HG03135 (cell line): ENCODE measurements at regions not wholly inside any gene's neighbourhood (a gene's known extent, or its start where the extent isn't known, plus 50 kb on each side); places are given as distances from the start of the nearest gene placed in this dataset.

ENCODE experiments used
- ATAC-seq: cut with Tn5 transposase; IDR thresholded peaks from one replicate; pipeline ENCODE4 v1.9.1; 2021; ENCODE audit warnings: mild to moderate bottlenecking, moderate library complexity; ENCODE audit not compliant: unreplicated experiment

GRCh38 chr10:128461991-128462390, 335.8 kb upstream of the MKI67 start:
- ATAC-seq, result no peak

GRCh38 chr10:128462844-128463243, 336.6 kb upstream of the MKI67 start:
- ATAC-seq, result no peak

- no peak for ATAC-seq
Measured at GRCh38 chr10:128463991-128464760, 338.0 kb upstream of the MKI67 start.

GRCh38 chr10:128465697-128466096, 339.5 kb upstream of the MKI67 start:
- no peak for ATAC-seq

GRCh38 chr10:128466831-128467371, 340.7 kb upstream of the MKI67 start:
- ATAC-seq, result no peak

GRCh38 chr10:128468462-128468861, 342.2 kb upstream of the MKI67 start:
- no peak for ATAC-seq

GRCh38 chr10:128469515-128469914, 343.3 kb upstream of the MKI67 start:
- ATAC-seq, result no peak

GRCh38 chr10:128470321-128470965, 344.2 kb upstream of the MKI67 start:
- no peak for ATAC-seq

GRCh38 chr10:128471151-128471550, 344.9 kb upstream of the MKI67 start:
- no peak for ATAC-seq

- no peak for ATAC-seq
Measured at GRCh38 chr10:128472196-128472595, 346.0 kb upstream of the MKI67 start.

GRCh38 chr10:128473396-128473795, 347.2 kb upstream of the MKI67 start:
- ATAC-seq, result no peak

- no peak for ATAC-seq
Measured at GRCh38 chr10:128473911-128474310, 347.7 kb upstream of the MKI67 start.

GRCh38 chr10:128474571-128474970, 348.3 kb upstream of the MKI67 start:
- ATAC-seq, result no peak

- no peak for ATAC-seq
Measured at GRCh38 chr10:128475686-128476367, 349.6 kb upstream of the MKI67 start.

GRCh38 chr10:128476368-128476725, 350.1 kb upstream of the MKI67 start:
- no peak for ATAC-seq

GRCh38 chr10:128476845-128477244, 350.6 kb upstream of the MKI67 start:
- ATAC-seq, result no peak

GRCh38 chr10:128480601-128481000, 354.4 kb upstream of the MKI67 start:
- ATAC-seq, result no peak

- no peak for ATAC-seq
Measured at GRCh38 chr10:128481152-128481840, 355.1 kb upstream of the MKI67 start.

- ATAC-seq, result no peak
Measured at GRCh38 chr10:128482052-128482451, 355.8 kb upstream of the MKI67 start.

- no peak for ATAC-seq
Measured at GRCh38 chr10:128483216-128483615, 357.0 kb upstream of the MKI67 start.

GRCh38 chr10:128484041-128484440, 357.8 kb upstream of the MKI67 start:
- no peak for ATAC-seq
